H9 (cell line): ENCODE measurements at regions not wholly inside any gene's neighbourhood (a gene's known extent, or its start where the extent isn't known, plus 50 kb on each side); places are given as distances from the start of the nearest gene placed in this dataset.

Experiments
- DNase-seq: peaks from one replicate; pipeline ENCODE4 v3.0.0-alpha.2; 2017
- H2AFZ ChIP-seq: one replicate; pipeline ENCODE4 v1.6.1; 2013; ENCODE audit warnings: mild to moderate bottlenecking, low read length, control low read depth, moderate library complexity
- H2AK5ac ChIP-seq: 2 replicates; pipeline ENCODE4 v1.6.1; 2013; ENCODE audit warnings: low read length, control low read depth, mixed read lengths; ENCODE audit not compliant: insufficient read length
- H2BK120ac ChIP-seq: one replicate; pipeline ENCODE4 v1.6.1; 2013; ENCODE audit warnings: low read depth, mild to moderate bottlenecking, low read length, control low read depth, inconsistent platforms; ENCODE audit not compliant: poor library complexity, severe bottlenecking
- H2BK12ac ChIP-seq: 2 replicates; pipeline ENCODE4 v1.6.1; 2013; ENCODE audit warnings: low read length, control low read depth, mixed read lengths, low read depth; ENCODE audit not compliant: insufficient read length
- H2BK15ac ChIP-seq: 2 replicates; pipeline ENCODE4 v1.6.1; 2013; ENCODE audit warnings: low read depth, low read length, control low read depth
- H2BK20ac ChIP-seq: one replicate; pipeline ENCODE4 v1.6.1; 2013; ENCODE audit warnings: low read depth, mild to moderate bottlenecking, low read length, control low read depth, inconsistent platforms; ENCODE audit not compliant: poor library complexity, severe bottlenecking
- H2BK5ac ChIP-seq: 2 replicates; pipeline ENCODE4 v1.6.1; 2013; ENCODE audit warnings: low read length, control low read depth, mixed read lengths; ENCODE audit not compliant: insufficient read length
- H3K14ac ChIP-seq: 2 replicates; pipeline ENCODE4 v1.6.1; 2013; ENCODE audit warnings: low read length, control low read depth; ENCODE audit not compliant: insufficient read depth
- H3K18ac ChIP-seq: 2 replicates; pipeline ENCODE4 v1.6.1; 2013; ENCODE audit warnings: low read depth, mild to moderate bottlenecking, mixed read lengths, low read length, control low read depth; ENCODE audit not compliant: insufficient read length
- H3K23ac ChIP-seq: 2 replicates; pipeline ENCODE4 v1.6.1; 2013; ENCODE audit warnings: low read length, control low read depth, mixed read lengths, low read depth; ENCODE audit not compliant: insufficient read length
- H3K23me2 ChIP-seq: 2 replicates; pipeline ENCODE4 v1.6.1; 2013; ENCODE audit warnings: low read depth, mild to moderate bottlenecking, mixed read lengths, low read length, control low read depth; ENCODE audit not compliant: insufficient read length, poor library complexity, severe bottlenecking
- H3K27ac ChIP-seq: 2 replicates; pipeline ENCODE4 v1.5.1; 2013; ENCODE audit warnings: low read length, control low read depth, mixed read lengths, low read depth; ENCODE audit not compliant: insufficient read length
- H3K27me3 ChIP-seq: 2 replicates; pipeline ENCODE4 v1.6.1; 2013; ENCODE audit warnings: low read length, control low read depth, inconsistent platforms; ENCODE audit not compliant: insufficient read depth
- H3K4ac ChIP-seq: 2 replicates; pipeline ENCODE4 v1.6.1; 2013; ENCODE audit warnings: low read depth, mild to moderate bottlenecking, control low read depth, inconsistent platforms, low read length, moderate library complexity
- H3K4me1 ChIP-seq: 2 replicates; pipeline ENCODE4 v1.6.1; 2013; ENCODE audit warnings: low read length, control low read depth, inconsistent platforms; ENCODE audit not compliant: insufficient read depth
- H3K4me2 ChIP-seq: 2 replicates; pipeline ENCODE4 v1.6.1; 2013; ENCODE audit warnings: low read length, control low read depth, mixed read lengths; ENCODE audit not compliant: insufficient read length, insufficient read depth
- H3K56ac ChIP-seq: 2 replicates; pipeline ENCODE4 v1.6.1; 2013; ENCODE audit warnings: low read depth, mild to moderate bottlenecking, mixed read lengths, low read length, control low read depth; ENCODE audit not compliant: insufficient read length
- H3K79me1 ChIP-seq: 2 replicates; pipeline ENCODE4 v1.6.1; 2013; ENCODE audit warnings: low read depth, mild to moderate bottlenecking, moderate library complexity, low read length, control low read depth, inconsistent platforms; ENCODE audit not compliant: insufficient read depth, poor library complexity, severe bottlenecking
- H3K79me2 ChIP-seq: 2 replicates; pipeline ENCODE4 v1.6.1; 2013; ENCODE audit warnings: low read length, control low read depth, inconsistent platforms; ENCODE audit not compliant: insufficient read depth
- H3K9ac ChIP-seq: 2 replicates; pipeline ENCODE4 v1.6.1; 2013; ENCODE audit warnings: low read length, control low read depth, mixed read lengths; ENCODE audit not compliant: insufficient read length; ENCODE audit errors: extremely low read depth
- H3K9me3 ChIP-seq: one replicate; pipeline ENCODE4 v1.6.1; 2013; ENCODE audit warnings: low read depth, low read length, inconsistent platforms; ENCODE audit not compliant: control insufficient read depth
- H3T11ph ChIP-seq: one replicate; pipeline ENCODE4 v1.6.1; 2013; ENCODE audit warnings: mild to moderate bottlenecking, low read length, control low read depth, inconsistent platforms
- H4K20me1 ChIP-seq: one replicate; pipeline ENCODE4 v1.6.1; 2013; ENCODE audit not compliant: control insufficient read depth, insufficient read length, insufficient read depth
- H4K5ac ChIP-seq: 2 replicates; pipeline ENCODE4 v1.6.1; 2013; ENCODE audit warnings: low read depth, mild to moderate bottlenecking, mixed read lengths, low read length, control low read depth; ENCODE audit not compliant: insufficient read length
- H4K8ac ChIP-seq: replicated peaks from 2 replicates; pipeline ENCODE4 v1.6.1; 2013; ENCODE audit warnings: low read length, control low read depth, mixed read lengths, low read depth; ENCODE audit not compliant: insufficient read length
- H4K91ac ChIP-seq: 2 replicates; pipeline ENCODE4 v1.6.1; 2013; ENCODE audit warnings: low read depth, mild to moderate bottlenecking, moderate library complexity, mixed read lengths, low read length, control low read depth; ENCODE audit not compliant: insufficient read length
- H3K27ac Mint-ChIP-seq, 3 experiments: 2 replicates in 2 of 3; 3 replicates in 1 of 3; pipeline ENCODE4 v1.8.0; 2020 to 2021; ENCODE audit warnings: mixed read lengths in 3 of 3, mild to moderate bottlenecking in 1 of 3, moderate library complexity in 1 of 3
- H3K27me3 Mint-ChIP-seq: 2 replicates; pipeline ENCODE4 v1.8.0; 2021; ENCODE audit warnings: low read depth, mild to moderate bottlenecking, moderate library complexity, mixed read lengths
- H3K36me3 Mint-ChIP-seq, 3 experiments: 2 replicates in 2 of 3; 3 replicates in 1 of 3; pipeline ENCODE4 v1.8.0; 2020 to 2021; ENCODE audit warnings: low read depth in 3 of 3, mixed read lengths in 3 of 3; ENCODE audit not compliant: insufficient read depth in 1 of 3
- H3K4me1 Mint-ChIP-seq, 2 experiments: 2 replicates each; pipeline ENCODE4 v1.8.0; 2020; ENCODE audit warnings: mixed read lengths in 2 of 2
- H3K4me3 Mint-ChIP-seq, 2 experiments: 2 replicates in 1 of 2; 3 replicates in 1 of 2; pipeline ENCODE4 v1.8.0; 2020 to 2021; ENCODE audit warnings: mild to moderate bottlenecking in 2 of 2, mixed read lengths in 2 of 2, moderate library complexity in 1 of 2
- H3K9me3 Mint-ChIP-seq, 2 experiments: 2 replicates in 1 of 2; 3 replicates in 1 of 2; pipeline ENCODE4 v1.8.0; 2020; ENCODE audit warnings: mild to moderate bottlenecking in 2 of 2, mixed read lengths in 2 of 2, moderate library complexity in 1 of 2
- WGBS: extraction: QIAGEN DNeasy Blood & Tissue Kit; methylation state at CpG from one replicate; pipeline ENCODE4 v1.1.7; 2013; ENCODE audit warnings: missing lambda C conversion rate, low lambda C conversion rate, mixed read lengths; ENCODE audit not compliant: insufficient read length; ENCODE audit errors: extremely low coverage; 5-methylcytosine and 5-hydroxymethylcytosine counted together
- TF ChIP-seq, protein P1 (sequence below): fragments of 200-600 bp; sonication (generic); conservative IDR thresholded peaks from 3 replicates; pipeline ENCODE4 v1.8.0; 2021; ENCODE audit warnings: antibody characterized with exemption, mild to moderate bottlenecking

DNA sequence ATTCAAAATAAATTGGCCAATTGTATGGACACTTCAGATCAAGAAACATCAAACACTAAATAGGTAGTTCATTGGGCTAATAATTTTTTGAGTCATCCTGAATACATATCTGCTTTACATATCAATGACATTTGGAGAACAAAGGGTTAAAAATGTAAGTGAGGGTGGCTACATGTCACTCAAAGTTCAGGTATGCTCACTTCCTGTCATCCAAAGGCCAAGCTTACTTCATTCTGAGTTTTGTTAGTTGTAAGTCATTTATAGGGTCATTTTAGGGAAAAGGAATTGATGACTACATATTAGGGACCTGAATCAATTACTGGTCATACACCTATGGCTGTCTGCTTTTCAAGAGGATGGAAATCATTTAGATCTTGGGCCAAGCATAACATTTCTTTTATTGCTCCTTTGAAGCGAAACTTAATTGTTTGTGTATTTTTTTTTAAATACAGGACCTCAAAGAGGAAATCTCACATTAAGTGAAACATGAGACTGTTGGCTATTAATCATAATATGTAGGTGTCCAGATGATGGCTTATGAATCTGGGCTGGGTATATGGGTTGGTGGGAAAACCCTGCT is 119.2 kb upstream of the LEF1 start:
- no peak overlapping the region for H2AFZ ChIP-seq
- no peak overlapping the region for H2BK120ac ChIP-seq
- no peak overlapping the region for H3K4me2 ChIP-seq
- no peaks in the 10 kb centered on the region for H3K23me2 ChIP-seq
- no peak overlapping the region for H3K14ac ChIP-seq
- H3K4me3 Mint-ChIP-seq: no peak overlapping the region
- no peak overlapping the region for H2BK15ac ChIP-seq
- no peak for DNase-seq
- H3K36me3 Mint-ChIP-seq: no peaks in the 10 kb centered on the region
- H3T11ph ChIP-seq: no peak overlapping the region
- H3K27me3 ChIP-seq: no peaks in the 10 kb centered on the region
- no peaks in the 10 kb centered on the region for H3K9me3 Mint-ChIP-seq
- H4K8ac ChIP-seq: no peak overlapping the region
- H2BK12ac ChIP-seq: no peak overlapping the region
- H3K9ac ChIP-seq: no peak overlapping the region
- H2AK5ac ChIP-seq: no peak overlapping the region
- no peak overlapping the region for H4K91ac ChIP-seq
- H3K27ac Mint-ChIP-seq: no peak overlapping the region
- H3K23ac ChIP-seq: no peak overlapping the region
- H3K18ac ChIP-seq: no peak overlapping the region
- H3K56ac ChIP-seq: no peak overlapping the region
- H4K20me1 ChIP-seq: no peaks in the 10 kb centered on the region
- H3K4ac ChIP-seq: no peak overlapping the region
- H3K27me3 Mint-ChIP-seq: no peaks in the 10 kb centered on the region
- no peaks in the 10 kb centered on the region; the same call in 1 of the 2 replicates for H3K4me1 ChIP-seq
- TF ChIP-seq, protein P1, sequence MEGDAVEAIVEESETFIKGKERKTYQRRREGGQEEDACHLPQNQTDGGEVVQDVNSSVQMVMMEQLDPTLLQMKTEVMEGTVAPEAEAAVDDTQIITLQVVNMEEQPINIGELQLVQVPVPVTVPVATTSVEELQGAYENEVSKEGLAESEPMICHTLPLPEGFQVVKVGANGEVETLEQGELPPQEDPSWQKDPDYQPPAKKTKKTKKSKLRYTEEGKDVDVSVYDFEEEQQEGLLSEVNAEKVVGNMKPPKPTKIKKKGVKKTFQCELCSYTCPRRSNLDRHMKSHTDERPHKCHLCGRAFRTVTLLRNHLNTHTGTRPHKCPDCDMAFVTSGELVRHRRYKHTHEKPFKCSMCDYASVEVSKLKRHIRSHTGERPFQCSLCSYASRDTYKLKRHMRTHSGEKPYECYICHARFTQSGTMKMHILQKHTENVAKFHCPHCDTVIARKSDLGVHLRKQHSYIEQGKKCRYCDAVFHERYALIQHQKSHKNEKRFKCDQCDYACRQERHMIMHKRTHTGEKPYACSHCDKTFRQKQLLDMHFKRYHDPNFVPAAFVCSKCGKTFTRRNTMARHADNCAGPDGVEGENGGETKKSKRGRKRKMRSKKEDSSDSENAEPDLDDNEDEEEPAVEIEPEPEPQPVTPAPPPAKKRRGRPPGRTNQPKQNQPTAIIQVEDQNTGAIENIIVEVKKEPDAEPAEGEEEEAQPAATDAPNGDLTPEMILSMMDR: no peak
- H3K9me3 ChIP-seq: no peaks in the 10 kb centered on the region
- no peak overlapping the region for H3K27ac ChIP-seq
- H3K79me2 ChIP-seq: no peaks in the 10 kb centered on the region
- H4K5ac ChIP-seq: no peak overlapping the region
- no peak overlapping the region for H2BK5ac ChIP-seq
- no peak overlapping the region for H2BK20ac ChIP-seq
- WGBS: no CpG with 5 or more reads among the region's 1 CpG
- H3K79me1 ChIP-seq: no peaks in the 10 kb centered on the region
- H3K4me1 Mint-ChIP-seq: peaks cover 6 to 10% of the 10 kb centered on the region in 2 experiments
